PFSK-1 (cell line): ENCODE measurements at regions not wholly inside any gene's neighbourhood (a gene's known extent, or its start where the extent isn't known, plus 50 kb on each side); places are given as distances from the start of the nearest gene placed in this dataset.

Source experiments
- FOXP2 ChIP-seq: optimal IDR thresholded peaks from 2 replicates; pipeline ENCODE3; 2011; ENCODE audit warnings: borderline replicate concordance, control low read depth, inconsistent platforms; ENCODE audit not compliant: insufficient read depth; ENCODE audit errors: extremely low read length, extremely low read depth
- POLR2AphosphoS5 ChIP-seq: IDR thresholded peaks from 2 replicates; pipeline ENCODE4 v1.6.1; 2012; ENCODE audit warnings: low read depth, mild to moderate bottlenecking, control low read depth, low read length, moderate library complexity
- REST ChIP-seq, 2 experiments: IDR thresholded peaks; 2 replicates each; pipeline versions ENCODE4 v1.6.1 to v1.8.0; 2011 to 2012; ENCODE audit warnings: low read depth in 2 of 2, low read length in 2 of 2, control low read depth in 1 of 2, inconsistent platforms in 1 of 2, mild to moderate bottlenecking in 1 of 2, moderate library complexity in 1 of 2; ENCODE audit not compliant: insufficient read depth in 1 of 2
- SIN3A ChIP-seq: IDR thresholded peaks from 2 replicates; pipeline ENCODE4 v1.6.1; 2012; ENCODE audit warnings: mild to moderate bottlenecking, low read length, moderate library complexity, borderline replicate concordance; ENCODE audit not compliant: insufficient read depth
- TAF1 ChIP-seq: IDR thresholded peaks from 2 replicates; pipeline ENCODE4 v1.6.1; 2012; ENCODE audit warnings: low read length, control low read depth, borderline replicate concordance; ENCODE audit not compliant: insufficient read depth

- TF ChIP-seq SIN3A (no peak), REST (IDR thresholded peaks at IDR 0.05; ENCODE audit: insufficient read depth in 1 of 2, low read depth in 2 of 2, low read length in 2 of 2) (no peak), FOXP2 (no peak), TAF1 (no peak), POLR2AphosphoS5 (no peak)
Observed at GRCh38 chr9:75633451-75634057, 256.9 kb upstream of the PCSK5 start.

- TF ChIP-seq TAF1 (no peak), SIN3A (no peak), POLR2AphosphoS5 (no peak), REST (IDR thresholded peaks at IDR 0.05; ENCODE audit: insufficient read depth in 1 of 2, low read depth in 2 of 2, low read length in 2 of 2) (no peak), FOXP2 (no peak)
Observed at GRCh38 chr9:75636427-75637045, 253.9 kb upstream of the PCSK5 start.

GRCh38 chr9:75639971-75640610 lies 250.4 kb upstream of the PCSK5 start:
- no peak for TF ChIP-seq REST (IDR thresholded peaks at IDR 0.05; ENCODE audit: insufficient read depth in 1 of 2, low read depth in 2 of 2, low read length in 2 of 2)
- no peak for TF ChIP-seq TAF1
- no peak for TF ChIP-seq SIN3A
- no peak for TF ChIP-seq POLR2AphosphoS5

- TF ChIP-seq POLR2AphosphoS5 (no peak), TAF1 (no peak), FOXP2 (no peak), REST (IDR thresholded peaks at IDR 0.05; ENCODE audit: insufficient read depth in 1 of 2, low read depth in 2 of 2, low read length in 2 of 2) (no peak), SIN3A (no peak)
Observed at GRCh38 chr9:75642522-75642921, 248.0 kb upstream of the PCSK5 start.
